ENCODE measurements at regions not wholly inside any gene's neighbourhood (a gene's known extent, or its start where the extent isn't known, plus 50 kb on each side); places are given as distances from the start of the nearest gene placed in this dataset.

DNA sequence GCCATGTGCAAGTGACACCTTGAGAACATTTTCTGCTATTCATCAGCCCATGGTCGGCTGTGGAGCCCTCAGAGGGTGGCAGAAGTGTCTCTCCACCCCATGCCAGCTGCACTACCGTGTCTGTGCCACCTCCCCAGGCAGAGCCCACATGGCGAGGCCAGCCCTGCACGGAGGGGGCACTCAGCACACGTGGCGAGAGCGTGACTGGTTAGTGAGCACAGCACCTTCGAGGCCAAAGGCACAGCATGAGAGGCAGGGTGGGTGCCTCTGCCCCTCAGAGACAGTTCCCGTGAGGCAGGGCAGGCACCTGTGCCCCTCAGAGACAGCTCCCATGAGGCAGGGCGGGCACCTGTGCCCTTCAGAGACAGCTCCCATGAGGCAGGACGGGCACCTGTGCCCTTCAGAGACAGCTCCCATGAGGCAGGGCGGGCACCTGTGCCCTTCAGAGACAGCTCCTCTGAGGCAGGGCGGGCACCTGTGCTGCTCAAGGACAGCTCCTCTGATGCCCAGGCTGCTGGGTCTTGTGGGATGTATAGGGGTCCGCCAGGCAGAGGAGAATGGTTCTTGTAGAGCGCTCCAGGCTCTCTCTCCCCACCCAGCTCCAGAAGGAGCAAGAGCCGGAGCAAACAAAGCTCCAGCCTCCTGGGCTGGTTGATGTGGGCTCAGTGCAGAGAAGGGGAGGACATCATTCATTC lies 179.8 kb upstream of the PPP1R26 start:
- H3K9me3 ChIP-seq, result no peaks in the 10 kb centered on the region
- WGBS, 2 donors, result 78 to 84% methylated on average over 16 of the region's 16 CpGs
- H3K27me3 ChIP-seq, result peaks cover 11 to 63% (median 51%) of the 10 kb centered on the region in 7 donors
- no peak overlapping the region for H3K27ac ChIP-seq
- no peaks in the 10 kb centered on the region for H3K36me3 ChIP-seq
- DNase-seq, result no peak
- no peaks in the 10 kb centered on the region for H3K4me1 ChIP-seq
- no peak for ATAC-seq
- H3K4me3 ChIP-seq, result no peak overlapping the region
- intact Hi-C loops (cut with DNase I), result no loop called here
- TF ChIP-seq, protein P1, sequence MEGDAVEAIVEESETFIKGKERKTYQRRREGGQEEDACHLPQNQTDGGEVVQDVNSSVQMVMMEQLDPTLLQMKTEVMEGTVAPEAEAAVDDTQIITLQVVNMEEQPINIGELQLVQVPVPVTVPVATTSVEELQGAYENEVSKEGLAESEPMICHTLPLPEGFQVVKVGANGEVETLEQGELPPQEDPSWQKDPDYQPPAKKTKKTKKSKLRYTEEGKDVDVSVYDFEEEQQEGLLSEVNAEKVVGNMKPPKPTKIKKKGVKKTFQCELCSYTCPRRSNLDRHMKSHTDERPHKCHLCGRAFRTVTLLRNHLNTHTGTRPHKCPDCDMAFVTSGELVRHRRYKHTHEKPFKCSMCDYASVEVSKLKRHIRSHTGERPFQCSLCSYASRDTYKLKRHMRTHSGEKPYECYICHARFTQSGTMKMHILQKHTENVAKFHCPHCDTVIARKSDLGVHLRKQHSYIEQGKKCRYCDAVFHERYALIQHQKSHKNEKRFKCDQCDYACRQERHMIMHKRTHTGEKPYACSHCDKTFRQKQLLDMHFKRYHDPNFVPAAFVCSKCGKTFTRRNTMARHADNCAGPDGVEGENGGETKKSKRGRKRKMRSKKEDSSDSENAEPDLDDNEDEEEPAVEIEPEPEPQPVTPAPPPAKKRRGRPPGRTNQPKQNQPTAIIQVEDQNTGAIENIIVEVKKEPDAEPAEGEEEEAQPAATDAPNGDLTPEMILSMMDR (IDR thresholded peaks at IDR 0.05), result no peak

DNA sequence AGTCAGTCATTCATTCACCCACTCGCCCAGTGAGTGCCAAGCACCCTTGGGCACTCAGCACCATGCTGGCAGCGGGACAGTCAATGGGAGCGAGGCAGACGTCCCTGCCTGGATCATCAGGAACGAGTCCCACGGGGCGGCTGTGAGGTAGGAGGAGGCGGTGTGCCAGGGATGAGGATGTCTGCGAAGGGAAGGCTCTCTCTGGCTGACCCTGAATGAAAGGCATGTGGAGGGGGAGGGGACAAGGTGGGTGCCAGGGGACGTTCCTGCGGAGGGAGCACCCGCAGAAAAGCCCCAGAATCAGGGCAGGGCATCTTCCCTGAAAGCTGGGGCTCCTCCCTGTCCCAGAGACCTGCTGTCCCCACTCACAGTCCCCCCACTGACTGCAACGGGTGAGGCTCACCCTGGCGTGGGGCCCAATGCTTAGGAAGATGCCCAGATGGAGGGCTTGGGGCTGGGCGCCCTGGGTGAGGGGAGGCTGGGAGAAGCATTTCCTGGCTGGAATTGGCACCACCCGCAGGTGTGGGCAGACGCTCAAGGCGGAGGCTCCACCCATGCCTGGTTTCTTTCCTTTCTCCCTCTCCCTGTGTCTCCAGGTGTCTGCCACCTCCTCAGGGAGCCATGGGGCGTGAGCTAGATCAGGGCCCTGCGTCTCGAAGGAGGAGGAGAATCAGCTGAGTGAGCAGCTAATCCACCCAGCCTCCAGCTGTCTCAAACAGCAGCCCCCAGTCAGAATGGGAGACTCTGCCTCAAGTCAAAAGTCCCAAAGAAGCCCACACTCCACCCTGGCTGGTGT lies 179.0 kb upstream of the PPP1R26 start:
- no peaks in the 10 kb centered on the region for H3K4me1 ChIP-seq
- no peaks in the 10 kb centered on the region for H3K9me3 ChIP-seq
- TF ChIP-seq, protein P1 (IDR thresholded peaks at IDR 0.05), result no peak
- H3K4me3 ChIP-seq, result no peak overlapping the region
- H3K36me3 ChIP-seq, result no peaks in the 10 kb centered on the region
- H3K27me3 ChIP-seq, result peaks cover 11 to 67% (median 53%) of the 10 kb centered on the region in 7 donors
- intact Hi-C loops (cut with DNase I), result no loop called here
- no peak overlapping the region for H3K27ac ChIP-seq
- ATAC-seq (no peak), DNase-seq (no peak)
- 55% methylated on average over 21 of the region's 21 CpGs for WGBS, 2 donors

DNA sequence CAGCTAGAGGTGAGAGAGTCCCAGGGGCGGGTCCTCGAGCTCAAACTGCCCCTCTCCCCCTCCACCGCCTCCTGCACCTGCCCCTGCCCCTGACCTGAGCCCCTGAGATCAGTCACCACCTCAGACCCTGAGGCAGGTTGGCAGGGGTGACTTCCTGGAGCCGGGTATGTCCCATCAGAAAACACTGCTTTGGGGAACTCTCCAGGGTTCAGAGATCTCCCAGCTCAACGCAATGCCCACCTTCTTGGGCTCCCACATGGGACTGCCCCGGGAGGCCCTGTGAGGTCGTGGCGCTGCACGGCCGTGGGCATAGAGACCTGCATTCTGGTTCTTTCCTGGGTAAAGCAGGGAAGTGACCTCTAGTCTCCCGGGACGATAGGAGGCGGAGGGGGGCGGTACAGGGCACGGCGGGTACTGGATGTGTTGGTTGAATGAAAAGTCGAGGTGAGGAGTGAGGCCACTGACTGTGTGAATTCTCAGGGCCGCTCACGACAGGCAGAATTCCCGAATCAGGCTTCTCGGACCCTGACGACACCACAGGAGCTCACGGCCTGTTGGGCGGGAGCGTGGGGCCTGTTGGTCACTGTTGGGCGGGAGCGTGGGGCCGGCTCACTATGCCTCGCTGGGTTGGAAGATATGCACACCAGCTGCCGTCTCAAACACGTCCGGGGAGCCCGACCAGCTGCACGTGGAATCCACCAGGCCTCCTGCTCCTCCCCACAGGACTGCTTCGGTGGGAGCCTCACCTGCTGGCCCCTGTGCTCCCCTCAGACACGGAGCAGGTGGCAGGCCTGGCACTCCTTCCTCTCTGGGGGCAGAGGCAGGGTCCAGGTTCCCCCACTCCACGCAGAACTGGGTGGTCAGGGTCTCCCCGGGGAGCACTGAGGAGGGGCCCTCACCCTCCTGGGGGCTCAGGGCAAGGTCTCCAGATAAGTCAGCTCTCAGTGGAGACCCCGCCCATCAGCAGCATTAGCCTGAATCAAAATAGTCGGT lies 178.0 kb upstream of the PPP1R26 start:
- intact Hi-C loops (cut with DNase I), result no loop called here
- Histone ChIP-seq H3K36me3 (no peaks in the 10 kb centered on the region), H3K4me1 (no peaks in the 10 kb centered on the region), H3K4me3 (no peak overlapping the region), H3K9me3 (no peaks in the 10 kb centered on the region), H3K27ac (no peak overlapping the region), H3K27me3 (peaks cover 11 to 73% (median 54%) of the 10 kb centered on the region in 7 donors)
- DNase-seq (no peak), ATAC-seq (no peak)
- TF ChIP-seq, protein P1 (IDR thresholded peaks at IDR 0.05), result no peak
- 49 to 55% methylated on average over 38 to 40 of the region's 40 CpGs for WGBS, 2 donors

All from heart right ventricle (tissue), 16 donors.